ENCODE measurements at regions not wholly inside any gene's neighbourhood (a gene's known extent, or its start where the extent isn't known, plus 50 kb on each side); places are given as distances from the start of the nearest gene placed in this dataset.

DNA sequence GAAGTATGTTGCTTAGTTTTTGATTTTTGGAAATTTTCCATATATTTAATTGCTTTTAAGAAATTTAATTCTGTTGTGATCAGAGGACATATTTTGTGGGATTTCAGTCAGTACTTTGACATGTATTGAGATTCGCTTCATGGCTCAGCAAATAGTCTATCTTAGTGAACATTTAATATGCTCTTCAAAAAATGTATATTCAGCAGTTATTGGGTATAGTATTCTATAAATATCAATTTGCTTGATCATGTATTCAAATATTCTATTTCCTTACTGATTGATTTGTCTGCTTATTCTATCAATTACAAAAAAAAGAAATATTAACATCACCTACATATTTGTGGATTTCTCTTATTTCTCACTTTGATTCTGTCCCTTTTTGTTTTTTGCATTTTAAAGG is 79.5 kb upstream of the HAND1 start:
- H3K27ac ChIP-seq (ENCODE audit: low read depth in 1 of 2, low read length in 2 of 2), result no peak overlapping the region
- H3K9ac ChIP-seq (ENCODE audit: low read depth in 1 of 2, low read length in 2 of 2), result no peak overlapping the region
- TF ChIP-seq HNF4A (conservative IDR thresholded peaks at IDR 0.05), result no peak
- no peak for TF ChIP-seq JUND (IDR thresholded peaks at IDR 0.05)
- no peak for TF ChIP-seq FOXA2 (IDR thresholded peaks at IDR 0.05)
- no peak for TF ChIP-seq HNF4G (IDR thresholded peaks at IDR 0.05)
- TF ChIP-seq, protein P1, sequence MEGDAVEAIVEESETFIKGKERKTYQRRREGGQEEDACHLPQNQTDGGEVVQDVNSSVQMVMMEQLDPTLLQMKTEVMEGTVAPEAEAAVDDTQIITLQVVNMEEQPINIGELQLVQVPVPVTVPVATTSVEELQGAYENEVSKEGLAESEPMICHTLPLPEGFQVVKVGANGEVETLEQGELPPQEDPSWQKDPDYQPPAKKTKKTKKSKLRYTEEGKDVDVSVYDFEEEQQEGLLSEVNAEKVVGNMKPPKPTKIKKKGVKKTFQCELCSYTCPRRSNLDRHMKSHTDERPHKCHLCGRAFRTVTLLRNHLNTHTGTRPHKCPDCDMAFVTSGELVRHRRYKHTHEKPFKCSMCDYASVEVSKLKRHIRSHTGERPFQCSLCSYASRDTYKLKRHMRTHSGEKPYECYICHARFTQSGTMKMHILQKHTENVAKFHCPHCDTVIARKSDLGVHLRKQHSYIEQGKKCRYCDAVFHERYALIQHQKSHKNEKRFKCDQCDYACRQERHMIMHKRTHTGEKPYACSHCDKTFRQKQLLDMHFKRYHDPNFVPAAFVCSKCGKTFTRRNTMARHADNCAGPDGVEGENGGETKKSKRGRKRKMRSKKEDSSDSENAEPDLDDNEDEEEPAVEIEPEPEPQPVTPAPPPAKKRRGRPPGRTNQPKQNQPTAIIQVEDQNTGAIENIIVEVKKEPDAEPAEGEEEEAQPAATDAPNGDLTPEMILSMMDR (IDR thresholded peaks at IDR 0.05; ENCODE audit: low read depth, low read length, missing input control), result no peak
- no peak for TF ChIP-seq TAF1 (conservative IDR thresholded peaks at IDR 0.05)
- no peak for TF ChIP-seq FOXA1 (IDR thresholded peaks at IDR 0.05)
- TF ChIP-seq SP1 (IDR thresholded peaks at IDR 0.05), result no peak
- TF ChIP-seq, protein P2, sequence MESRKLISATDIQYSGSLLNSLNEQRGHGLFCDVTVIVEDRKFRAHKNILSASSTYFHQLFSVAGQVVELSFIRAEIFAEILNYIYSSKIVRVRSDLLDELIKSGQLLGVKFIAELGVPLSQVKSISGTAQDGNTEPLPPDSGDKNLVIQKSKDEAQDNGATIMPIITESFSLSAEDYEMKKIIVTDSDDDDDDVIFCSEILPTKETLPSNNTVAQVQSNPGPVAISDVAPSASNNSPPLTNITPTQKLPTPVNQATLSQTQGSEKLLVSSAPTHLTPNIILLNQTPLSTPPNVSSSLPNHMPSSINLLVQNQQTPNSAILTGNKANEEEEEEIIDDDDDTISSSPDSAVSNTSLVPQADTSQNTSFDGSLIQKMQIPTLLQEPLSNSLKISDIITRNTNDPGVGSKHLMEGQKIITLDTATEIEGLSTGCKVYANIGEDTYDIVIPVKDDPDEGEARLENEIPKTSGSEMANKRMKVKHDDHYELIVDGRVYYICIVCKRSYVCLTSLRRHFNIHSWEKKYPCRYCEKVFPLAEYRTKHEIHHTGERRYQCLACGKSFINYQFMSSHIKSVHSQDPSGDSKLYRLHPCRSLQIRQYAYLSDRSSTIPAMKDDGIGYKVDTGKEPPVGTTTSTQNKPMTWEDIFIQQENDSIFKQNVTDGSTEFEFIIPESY (IDR thresholded peaks at IDR 0.05), result no peak
- TF ChIP-seq EGR1 (IDR thresholded peaks at IDR 0.05; ENCODE audit: low read depth in 2 of 2), result no peak
- H3K27me3 ChIP-seq (ENCODE audit: control insufficient read depth in 4 of 4, insufficient read depth in 4 of 4, low read length in 3 of 4), result no peaks in the 10 kb centered on the region
- H3K4me1 ChIP-seq (ENCODE audit: control insufficient read depth in 4 of 4, insufficient read depth in 4 of 4, low read length in 3 of 4), result no peaks in the 10 kb centered on the region
- no peak overlapping the region for H3K4me3 ChIP-seq (ENCODE audit: low read depth in 1 of 3, low read length in 3 of 3)
- no peaks in the 10 kb centered on the region for H3K36me3 ChIP-seq (ENCODE audit: control insufficient read depth in 4 of 4, insufficient read depth in 3 of 4, low read depth in 1 of 4, low read length in 3 of 4)
- H3K9me3 ChIP-seq (ENCODE audit: control insufficient read depth in 4 of 4, low read length in 3 of 4), result peaks cover 2 to 10% (median 3%) of the 10 kb centered on the region in 4 donors
- 86% methylated on average over 1 of the region's 1 CpG for WGBS
- no peak for DNase-seq (ENCODE audit: low spot score)

DNA sequence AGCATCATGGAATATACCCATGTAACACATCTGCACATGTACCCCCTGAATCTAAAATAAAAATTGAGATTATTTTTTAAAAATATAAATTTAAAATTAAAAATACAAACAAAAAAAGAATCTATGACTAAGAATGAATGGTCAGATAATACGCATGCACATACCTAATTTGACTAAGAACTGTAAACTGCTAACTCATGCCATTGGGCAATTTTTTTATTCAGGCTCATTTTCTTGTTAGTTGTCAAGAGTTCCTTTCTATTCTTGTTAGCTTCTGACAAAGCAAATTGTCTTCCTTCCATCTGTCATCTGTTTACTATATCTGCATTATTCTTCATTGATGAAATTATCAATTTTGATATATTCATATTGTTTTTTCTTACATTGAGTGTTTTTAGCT is 69.5 kb upstream of the HAND1 start:
- Histone ChIP-seq H3K9ac (ENCODE audit: low read depth in 1 of 2, low read length in 2 of 2) (no peak overlapping the region), H3K4me1 (ENCODE audit: control insufficient read depth in 4 of 4, insufficient read depth in 4 of 4, low read length in 3 of 4) (peaks cover 0 to 1% (median 0%) of the 10 kb centered on the region in 4 donors), H3K36me3 (ENCODE audit: control insufficient read depth in 4 of 4, insufficient read depth in 3 of 4, low read depth in 1 of 4, low read length in 3 of 4) (no peaks in the 10 kb centered on the region), H3K27me3 (ENCODE audit: control insufficient read depth in 4 of 4, insufficient read depth in 4 of 4, low read length in 3 of 4) (no peaks in the 10 kb centered on the region), H3K9me3 (ENCODE audit: control insufficient read depth in 4 of 4, low read length in 3 of 4) (no peaks in the 10 kb centered on the region), H3K27ac (ENCODE audit: low read depth in 1 of 2, low read length in 2 of 2) (no peak overlapping the region), H3K4me3 (ENCODE audit: low read depth in 1 of 3, low read length in 3 of 3) (no peak overlapping the region)
- TF ChIP-seq, protein P1 (IDR thresholded peaks at IDR 0.05; ENCODE audit: low read depth, low read length, missing input control), result no peak
- TF ChIP-seq HNF4G (IDR thresholded peaks at IDR 0.05), result no peak
- no peak for TF ChIP-seq NR2F2 (IDR thresholded peaks at IDR 0.05)
- TF ChIP-seq, protein P3, sequence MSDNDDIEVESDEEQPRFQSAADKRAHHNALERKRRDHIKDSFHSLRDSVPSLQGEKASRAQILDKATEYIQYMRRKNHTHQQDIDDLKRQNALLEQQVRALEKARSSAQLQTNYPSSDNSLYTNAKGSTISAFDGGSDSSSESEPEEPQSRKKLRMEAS (IDR thresholded peaks at IDR 0.05), result no peak
- TF ChIP-seq, protein P2 (IDR thresholded peaks at IDR 0.05), result no peak
- TF ChIP-seq TAF1 (conservative IDR thresholded peaks at IDR 0.05), result no peak
- TF ChIP-seq FOXA1 (IDR thresholded peaks at IDR 0.05), result no peak
- no peak for TF ChIP-seq HNF4A (conservative IDR thresholded peaks at IDR 0.05)
- TF ChIP-seq RXRA (IDR thresholded peaks at IDR 0.05), result no peak
- no peak for TF ChIP-seq RAD21 (IDR thresholded peaks at IDR 0.05)
- no peak for DNase-seq (ENCODE audit: low spot score)
- 85% methylated on average over 1 of the region's 1 CpG for WGBS

Measured in liver (tissue), 8 donors.